ENCODE measurements at regions not wholly inside any gene's neighbourhood (a gene's known extent, or its start where the extent isn't known, plus 50 kb on each side); places are given as distances from the start of the nearest gene placed in this dataset.
"Not testable (repeated sequence)": the region's sequence is repeated elsewhere in the genome, so short reads cannot be mapped to it uniquely, and the experiment has no call there.

- H3K27ac ChIP-seq (ENCODE audit: low read depth, low read length), result no peak overlapping the region
- H3K36me3 ChIP-seq (ENCODE audit: control insufficient read depth, insufficient read depth, low read length), result no peaks in the 10 kb centered on the region
- H3K27ac Mint-ChIP-seq, result no peak overlapping the region
- peak; percentile 78 for DNase-seq
- peaks cover 15% of the 10 kb centered on the region for H3K9me3 ChIP-seq (ENCODE audit: control insufficient read depth, low read length)
- no peak overlapping the region for H3K9ac ChIP-seq (ENCODE audit: extremely low read depth, low read length, poor library complexity, severe bottlenecking)
- H3K4me3 Mint-ChIP-seq, result no peak overlapping the region
- peak; percentile 76 for TF ChIP-seq CTCF (conservative IDR thresholded peaks at IDR 0.05)
- peaks cover 36% of the 10 kb centered on the region for H3K9me3 Mint-ChIP-seq
- H3K4me3 ChIP-seq (ENCODE audit: low read length), result no peak overlapping the region
- WGBS, 2 experiments (ENCODE audit: insufficient coverage in 1 of 2, insufficient read length in 1 of 2), result 97 to 100% methylated on average over 1 to 2 of the region's 2 CpGs
- no peaks in the 10 kb centered on the region for H3K4me1 ChIP-seq (ENCODE audit: control insufficient read depth, insufficient read depth, low read length)
- H3K27me3 Mint-ChIP-seq (ENCODE audit: insufficient read depth), result no peaks in the 10 kb centered on the region
- H3K27me3 ChIP-seq (ENCODE audit: control insufficient read depth, insufficient read depth, low read length, poor library complexity, severe bottlenecking), result no peaks in the 10 kb centered on the region
- peaks cover 6% of the 10 kb centered on the region for H3K36me3 Mint-ChIP-seq (ENCODE audit: low read depth)
- no peaks in the 10 kb centered on the region for H3K4me1 Mint-ChIP-seq
These were observed 154.4 kb upstream of the COX7C start for GRCh38 chr5:86463339-86463738.

GRCh38 chr5:86465052-86465838 is 152.5 kb upstream of the COX7C start:
- peaks cover 2% of the 10 kb centered on the region for H3K4me1 Mint-ChIP-seq
- no peak overlapping the region for H3K27ac Mint-ChIP-seq
- WGBS, 2 experiments (ENCODE audit: insufficient coverage in 1 of 2, insufficient read length in 1 of 2), result 87 to 90% methylated on average over 3 to 6 of the region's 6 CpGs
- no peaks in the 10 kb centered on the region for H3K27me3 Mint-ChIP-seq (ENCODE audit: insufficient read depth)
- Histone ChIP-seq H3K27me3 (ENCODE audit: control insufficient read depth, insufficient read depth, low read length, poor library complexity, severe bottlenecking) (no peaks in the 10 kb centered on the region), H3K4me1 (ENCODE audit: control insufficient read depth, insufficient read depth, low read length) (no peaks in the 10 kb centered on the region), H3K4me3 (ENCODE audit: low read length) (no peak overlapping the region), H3K36me3 (ENCODE audit: control insufficient read depth, insufficient read depth, low read length) (no peaks in the 10 kb centered on the region), H3K9me3 (ENCODE audit: control insufficient read depth, low read length) (peaks cover 15% of the 10 kb centered on the region), H3K27ac (ENCODE audit: low read depth, low read length) (no peak overlapping the region), H3K9ac (ENCODE audit: extremely low read depth, low read length, poor library complexity, severe bottlenecking) (no peak overlapping the region)
- DNase-seq, result no peak
- H3K9me3 Mint-ChIP-seq, result peaks cover 36% of the 10 kb centered on the region
- no peak for TF ChIP-seq CTCF (conservative IDR thresholded peaks at IDR 0.05)
- H3K4me3 Mint-ChIP-seq, result no peak overlapping the region
- peaks cover 6% of the 10 kb centered on the region for H3K36me3 Mint-ChIP-seq (ENCODE audit: low read depth)

GRCh38 chr5:86466721-86467120 is 151.0 kb upstream of the COX7C start:
- DNase-seq; H3K36me3 ChIP-seq (ENCODE audit: control insufficient read depth, insufficient read depth, low read length); H3K27ac Mint-ChIP-seq; H3K9ac ChIP-seq (ENCODE audit: extremely low read depth, low read length, poor library complexity, severe bottlenecking); H3K4me1 Mint-ChIP-seq; H3K4me1 ChIP-seq (ENCODE audit: control insufficient read depth, insufficient read depth, low read length); H3K36me3 Mint-ChIP-seq (ENCODE audit: low read depth); H3K4me3 Mint-ChIP-seq; H3K27me3 ChIP-seq (ENCODE audit: control insufficient read depth, insufficient read depth, low read length, poor library complexity, severe bottlenecking); H3K27ac ChIP-seq (ENCODE audit: low read depth, low read length); H3K4me3 ChIP-seq (ENCODE audit: low read length); H3K27me3 Mint-ChIP-seq (ENCODE audit: insufficient read depth): not testable (repeated sequence)
- peaks cover 15% of the 10 kb centered on the region for H3K9me3 ChIP-seq (ENCODE audit: control insufficient read depth, low read length)
- WGBS, 2 experiments (ENCODE audit: insufficient coverage in 1 of 2, insufficient read length in 1 of 2), result 97% methylated on average over 23 of the region's 23 CpGs; no CpG with 5 or more reads in 1 of the 2 experiments
- H3K9me3 Mint-ChIP-seq, result peaks cover 36% of the 10 kb centered on the region
